Activated T-cell treated with anti-CD3 and anti-CD28 coated beads, Interleukin-2, amount 50 U/mL, for 24 hours (primary cell): ENCODE measurements at regions not wholly inside any gene's neighbourhood (a gene's known extent, or its start where the extent isn't known, plus 50 kb on each side); places are given as distances from the start of the nearest gene placed in this dataset.

Experiments used
- DNase-seq: peaks from one replicate; pipeline ENCODE4 v3.0.0-alpha.2; 2020
- H3K27ac Mint-ChIP-seq: 2 replicates; pipeline ENCODE4 v1.8.0; 2020; ENCODE audit warnings: mild to moderate bottlenecking, mixed read lengths
- H3K27me3 Mint-ChIP-seq: 2 replicates; pipeline ENCODE4 v1.8.0; 2020; ENCODE audit warnings: mixed read lengths
- H3K36me3 Mint-ChIP-seq: 2 replicates; pipeline ENCODE4 v1.8.0; 2020; ENCODE audit warnings: low read depth, mixed read lengths
- H3K4me1 Mint-ChIP-seq: 2 replicates; pipeline ENCODE4 v1.8.0; 2020; ENCODE audit warnings: low read depth, mixed read lengths
- H3K4me3 Mint-ChIP-seq: 2 replicates; pipeline ENCODE4 v1.8.0; 2020; ENCODE audit warnings: mild to moderate bottlenecking, moderate library complexity, mixed read lengths
- H3K9me3 Mint-ChIP-seq: 2 replicates; pipeline ENCODE4 v1.8.0; 2020; ENCODE audit warnings: mixed read lengths

DNA sequence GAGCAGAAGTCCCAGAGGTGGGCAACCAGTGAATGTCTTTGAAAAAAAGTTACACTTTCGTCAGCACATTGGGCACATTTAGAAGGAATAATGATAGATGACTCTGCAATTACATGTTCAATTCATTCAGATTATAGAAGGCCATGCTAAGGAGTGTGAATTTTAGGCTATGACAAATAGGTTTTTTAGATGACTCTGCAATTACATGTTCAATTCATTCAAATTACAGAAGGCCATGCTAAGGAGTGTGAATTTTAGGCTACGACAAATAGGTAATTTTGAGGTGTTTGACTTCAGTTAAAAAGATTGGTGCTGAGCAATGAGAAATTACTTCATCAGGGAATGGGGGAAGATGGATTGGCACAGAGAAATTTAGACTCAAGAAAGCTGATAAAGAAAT is 744.9 kb upstream of the MMS22L start:
- Mint-ChIP-seq H3K9me3 (peaks cover 6% of the 10 kb centered on the region), H3K27ac (no peak overlapping the region), H3K4me3 (no peak overlapping the region), H3K36me3 (no peaks in the 10 kb centered on the region), H3K27me3 (no peaks in the 10 kb centered on the region), H3K4me1 (no peaks in the 10 kb centered on the region)
- DNase-seq, result no peak

DNA sequence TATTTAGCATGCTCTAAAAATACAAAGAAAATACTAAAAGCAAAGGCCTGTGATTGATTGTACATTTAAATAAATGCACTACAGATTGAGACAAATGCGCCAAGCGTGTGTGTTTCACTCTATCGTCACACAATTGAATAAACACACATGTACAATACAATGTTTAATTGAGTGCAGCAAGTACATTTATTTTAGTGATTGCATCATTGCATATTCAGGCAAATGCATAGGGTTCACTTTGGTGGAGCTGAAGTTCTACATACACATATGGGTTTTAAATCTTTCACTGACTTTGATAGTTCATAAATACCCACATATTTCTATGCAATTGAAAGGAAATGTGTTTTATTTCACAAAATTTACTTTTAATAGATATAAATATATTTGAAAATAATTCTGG is 750.6 kb upstream of the MMS22L start:
- Mint-ChIP-seq H3K9me3 (no peaks in the 10 kb centered on the region), H3K27ac (no peak overlapping the region), H3K4me3 (no peak overlapping the region), H3K4me1 (no peaks in the 10 kb centered on the region), H3K36me3 (no peaks in the 10 kb centered on the region), H3K27me3 (no peaks in the 10 kb centered on the region)
- no peak for DNase-seq

DNA sequence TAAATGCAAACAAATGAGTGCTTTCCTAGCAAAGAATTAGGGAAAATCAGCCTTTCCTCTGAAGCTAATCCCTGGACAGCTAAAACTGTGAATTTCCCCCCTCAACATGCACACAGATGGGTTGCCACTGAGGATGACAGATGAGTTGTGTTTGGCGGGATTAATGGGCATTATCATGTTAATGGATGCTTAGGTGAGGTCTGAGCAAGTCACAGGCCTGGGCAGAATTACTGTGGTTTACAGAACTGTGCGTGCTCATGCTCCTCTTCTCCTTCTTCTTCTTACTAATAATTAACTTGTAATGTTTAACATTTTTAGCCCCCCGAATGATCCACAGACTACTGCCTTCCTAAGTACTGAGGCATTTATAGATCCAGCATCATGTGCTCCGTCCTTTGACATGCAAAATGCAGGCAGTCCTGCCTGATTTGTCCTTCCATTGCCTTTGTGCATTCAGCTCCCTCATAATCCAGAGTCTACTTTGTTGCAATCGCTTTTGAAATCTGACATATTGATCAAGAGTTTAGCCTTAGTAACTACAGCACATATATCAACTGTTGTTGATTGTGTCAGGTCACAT is 753.4 kb upstream of the MMS22L start:
- H3K36me3 Mint-ChIP-seq, result no peaks in the 10 kb centered on the region
- H3K4me1 Mint-ChIP-seq, result no peaks in the 10 kb centered on the region
- H3K27ac Mint-ChIP-seq, result no peak overlapping the region
- DNase-seq, result no peak
- no peak overlapping the region for H3K4me3 Mint-ChIP-seq
- no peaks in the 10 kb centered on the region for H3K27me3 Mint-ChIP-seq
- no peaks in the 10 kb centered on the region for H3K9me3 Mint-ChIP-seq

DNA sequence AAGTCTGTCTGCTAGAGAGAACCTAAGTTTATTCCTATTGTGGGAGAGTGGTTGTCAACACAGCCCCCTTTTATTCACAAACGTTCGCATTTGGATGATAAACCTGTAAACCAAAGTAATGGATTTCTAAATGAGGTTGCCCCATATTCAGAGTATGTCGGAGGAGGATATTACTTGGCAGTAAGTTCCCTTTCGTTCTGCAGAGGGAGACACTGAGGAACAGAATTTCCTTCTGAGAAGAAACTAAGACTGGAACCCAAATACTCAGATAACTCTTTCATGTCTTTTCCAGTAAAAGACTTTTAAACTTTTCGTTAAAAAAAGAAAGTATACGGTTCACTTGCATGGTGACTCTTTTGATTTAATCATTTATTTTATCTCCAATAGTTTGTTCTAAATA is 754.6 kb upstream of the MMS22L start:
- DNase-seq, result no peak
- H3K9me3 Mint-ChIP-seq, result no peaks in the 10 kb centered on the region
- no peak overlapping the region for H3K4me3 Mint-ChIP-seq
- H3K27me3 Mint-ChIP-seq, result no peaks in the 10 kb centered on the region
- H3K4me1 Mint-ChIP-seq, result no peaks in the 10 kb centered on the region
- no peaks in the 10 kb centered on the region for H3K36me3 Mint-ChIP-seq
- no peak overlapping the region for H3K27ac Mint-ChIP-seq

DNA sequence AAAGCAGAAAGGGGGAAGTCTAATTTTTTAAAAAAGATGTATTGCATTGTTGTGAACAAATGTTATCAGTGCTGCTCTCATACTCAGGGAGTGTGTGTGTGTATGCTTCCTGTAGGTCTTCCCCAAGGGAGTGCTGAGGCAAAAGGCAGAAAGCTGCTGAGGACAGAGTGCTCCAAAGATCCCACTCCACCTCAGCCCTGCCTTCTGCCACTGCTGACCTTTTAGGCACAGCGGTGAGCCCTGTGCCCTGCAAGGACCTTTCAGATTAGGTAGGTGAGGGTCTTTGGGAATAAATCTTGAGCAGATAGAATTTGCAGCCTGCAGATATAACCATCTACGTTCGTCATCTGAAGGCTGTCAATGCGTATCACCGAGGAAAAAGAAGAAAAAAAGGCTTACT is 756.4 kb upstream of the MMS22L start:
- Mint-ChIP-seq H3K4me1 (no peaks in the 10 kb centered on the region), H3K4me3 (no peak overlapping the region), H3K27ac (no peak overlapping the region), H3K36me3 (no peaks in the 10 kb centered on the region), H3K9me3 (no peaks in the 10 kb centered on the region), H3K27me3 (no peaks in the 10 kb centered on the region)
- no peak for DNase-seq

DNA sequence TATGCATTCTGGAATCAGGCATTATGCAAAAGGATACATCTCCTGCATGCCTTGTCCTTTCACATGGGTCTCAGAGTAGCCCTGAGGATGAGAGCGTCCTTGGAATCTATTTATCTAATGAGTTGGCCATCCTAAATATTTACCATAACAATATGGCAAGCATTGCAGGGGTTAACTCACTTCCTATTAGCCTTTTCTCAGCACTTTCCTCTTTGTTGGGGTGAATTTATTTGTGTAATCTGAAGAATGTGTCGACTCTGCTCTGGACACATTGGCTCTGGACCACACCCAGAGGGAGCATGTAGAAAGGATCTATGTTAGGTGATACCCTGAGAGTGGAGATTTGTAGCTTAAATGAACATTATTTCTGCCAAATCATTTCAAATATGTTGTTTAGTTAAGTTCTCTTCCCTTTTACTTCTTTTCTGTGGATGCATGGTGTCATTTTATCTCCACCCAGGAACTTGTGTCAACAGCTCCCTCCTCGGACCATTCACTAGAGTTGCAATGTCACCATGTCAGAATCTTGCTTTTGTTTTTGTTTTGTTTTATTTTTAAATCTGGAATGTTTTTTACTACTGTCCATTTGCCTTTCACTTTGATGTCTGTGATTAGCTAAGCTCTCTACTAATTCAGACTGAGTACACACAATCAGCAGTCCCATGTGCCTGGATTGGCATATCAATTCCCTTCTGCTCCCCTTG is 757.0 kb upstream of the MMS22L start:
- Mint-ChIP-seq H3K36me3 (no peaks in the 10 kb centered on the region), H3K9me3 (no peaks in the 10 kb centered on the region), H3K4me3 (no peak overlapping the region), H3K27ac (no peak overlapping the region), H3K27me3 (no peaks in the 10 kb centered on the region), H3K4me1 (no peaks in the 10 kb centered on the region)
- no peak for DNase-seq

DNA sequence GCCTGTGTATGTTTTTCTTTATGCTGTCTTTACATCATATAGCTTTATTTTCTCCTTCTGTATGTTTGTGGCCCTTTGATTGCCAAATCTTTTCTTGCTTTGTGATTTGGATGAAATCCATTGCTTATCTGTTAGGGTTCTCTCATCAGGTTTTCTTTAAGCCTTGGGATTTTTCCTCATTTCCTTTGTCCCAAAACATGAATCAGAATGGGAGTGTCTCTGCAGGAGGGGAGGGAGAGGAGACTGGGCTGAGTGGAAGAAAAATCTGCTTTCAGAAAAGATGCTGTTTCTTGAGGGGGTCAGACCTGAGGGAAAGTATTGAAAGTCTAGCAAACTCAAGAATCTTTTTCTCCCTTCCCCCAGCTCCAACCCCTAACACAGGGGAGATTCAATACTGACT is 758.0 kb upstream of the MMS22L start:
- Mint-ChIP-seq H3K36me3 (no peaks in the 10 kb centered on the region), H3K4me1 (no peaks in the 10 kb centered on the region), H3K9me3 (no peaks in the 10 kb centered on the region), H3K27me3 (no peaks in the 10 kb centered on the region), H3K4me3 (no peak overlapping the region), H3K27ac (no peak overlapping the region)
- DNase-seq, result no peak

DNA sequence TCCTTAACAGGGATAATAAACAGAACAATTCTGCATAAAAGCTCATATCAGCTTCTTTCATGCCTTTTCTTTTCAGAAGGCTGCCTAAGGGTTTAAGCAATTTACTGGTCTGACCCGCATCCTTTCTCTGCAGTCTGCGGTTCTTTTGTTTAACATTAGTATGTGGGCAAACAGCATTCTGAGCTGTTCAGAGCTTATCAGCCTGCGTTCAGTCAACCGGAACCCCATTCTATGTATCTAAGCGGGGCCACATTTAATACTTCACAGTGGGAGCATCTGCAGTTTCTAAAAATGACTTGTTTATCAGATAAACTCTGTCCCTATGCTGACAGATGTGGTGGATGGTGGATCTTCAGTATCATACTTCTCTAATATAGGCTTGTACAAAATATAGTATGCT is 758.9 kb upstream of the MMS22L start:
- no peaks in the 10 kb centered on the region for H3K36me3 Mint-ChIP-seq
- no peak overlapping the region for H3K4me3 Mint-ChIP-seq
- no peak for DNase-seq
- H3K9me3 Mint-ChIP-seq, result no peaks in the 10 kb centered on the region
- H3K27ac Mint-ChIP-seq, result no peak overlapping the region
- no peaks in the 10 kb centered on the region for H3K4me1 Mint-ChIP-seq
- no peaks in the 10 kb centered on the region for H3K27me3 Mint-ChIP-seq

DNA sequence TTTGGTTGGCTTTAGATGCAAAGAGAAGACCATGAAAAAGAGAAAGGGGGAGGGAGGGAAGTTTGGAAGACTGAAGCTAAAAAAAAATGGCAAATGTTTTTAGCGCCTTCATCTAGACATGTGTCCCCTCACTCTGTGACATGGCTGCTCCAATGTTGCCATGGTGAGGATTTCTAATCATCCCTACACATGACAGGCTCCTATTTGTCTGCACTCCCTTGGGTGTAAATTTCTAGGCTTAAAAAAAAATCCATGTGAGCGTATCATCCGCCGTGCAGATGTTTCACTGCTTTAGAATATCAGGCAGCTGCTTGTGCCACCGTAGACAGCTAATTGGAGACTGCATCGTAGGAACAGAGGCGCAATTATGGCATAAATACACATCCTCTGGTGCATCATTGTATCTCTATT is 761.1 kb upstream of the MMS22L start:
- H3K27ac Mint-ChIP-seq, result no peak overlapping the region
- no peaks in the 10 kb centered on the region for H3K27me3 Mint-ChIP-seq
- DNase-seq, result no peak
- no peak overlapping the region for H3K4me3 Mint-ChIP-seq
- no peaks in the 10 kb centered on the region for H3K36me3 Mint-ChIP-seq
- H3K9me3 Mint-ChIP-seq, result no peaks in the 10 kb centered on the region
- no peaks in the 10 kb centered on the region for H3K4me1 Mint-ChIP-seq

DNA sequence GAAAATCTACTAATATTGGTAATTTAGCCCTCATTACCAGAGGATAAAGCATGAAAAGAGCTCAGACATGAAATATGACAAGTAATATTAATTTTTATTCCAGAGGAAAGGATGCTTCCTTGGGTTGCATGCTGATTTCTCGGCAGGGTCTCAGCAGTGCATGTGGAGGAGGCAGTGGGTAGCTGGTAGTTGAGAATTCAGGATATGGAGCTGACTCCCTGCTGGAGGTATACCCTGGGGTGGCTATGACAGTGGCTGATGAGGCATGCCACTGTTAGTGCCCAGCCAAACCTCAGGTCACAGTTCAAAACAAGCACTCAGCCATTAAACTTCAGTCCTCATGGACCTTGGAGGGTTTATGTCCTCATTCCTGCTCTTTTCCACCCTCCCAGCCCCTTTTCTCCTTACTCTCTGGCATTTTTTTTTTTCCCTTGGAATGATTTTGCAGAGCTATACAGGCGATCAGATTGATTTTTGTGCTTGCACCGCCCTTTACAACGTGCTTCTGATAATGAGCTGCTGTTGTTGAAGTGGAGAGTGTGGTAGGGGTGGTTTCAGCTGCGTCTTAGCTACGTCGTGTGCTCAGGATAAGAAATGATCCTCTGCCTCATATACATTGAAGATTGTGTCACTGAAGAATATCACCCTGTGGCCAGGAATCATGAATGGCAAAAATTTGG is 761.9 kb upstream of the MMS22L start:
- Mint-ChIP-seq H3K27ac (no peak overlapping the region), H3K9me3 (no peaks in the 10 kb centered on the region), H3K4me3 (no peak overlapping the region), H3K4me1 (no peaks in the 10 kb centered on the region), H3K36me3 (no peaks in the 10 kb centered on the region), H3K27me3 (no peaks in the 10 kb centered on the region)
- no peak for DNase-seq

DNA sequence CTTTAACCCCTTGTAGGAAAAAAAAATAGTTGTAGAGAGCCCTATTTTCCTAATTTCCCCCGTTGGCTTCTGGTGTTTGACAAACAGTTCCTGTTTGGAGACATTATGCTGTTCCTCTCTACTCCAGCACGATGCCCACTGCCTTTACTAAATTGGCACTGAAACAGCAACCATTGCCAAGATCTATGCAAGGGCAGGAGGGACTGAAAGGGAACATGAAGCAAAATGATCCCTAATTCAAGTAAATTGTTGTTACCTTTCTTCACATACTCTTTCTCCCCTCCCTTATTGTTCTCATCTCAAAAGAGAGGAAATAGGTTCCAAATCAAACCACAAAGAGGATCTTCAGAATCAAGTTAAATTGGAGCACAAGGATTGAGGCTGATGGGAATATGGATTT is 764.1 kb upstream of the MMS22L start:
- Mint-ChIP-seq H3K9me3 (no peaks in the 10 kb centered on the region), H3K36me3 (no peaks in the 10 kb centered on the region), H3K4me1 (no peaks in the 10 kb centered on the region), H3K27me3 (no peaks in the 10 kb centered on the region), H3K4me3 (no peak overlapping the region), H3K27ac (no peak overlapping the region)
- DNase-seq, result no peak

DNA sequence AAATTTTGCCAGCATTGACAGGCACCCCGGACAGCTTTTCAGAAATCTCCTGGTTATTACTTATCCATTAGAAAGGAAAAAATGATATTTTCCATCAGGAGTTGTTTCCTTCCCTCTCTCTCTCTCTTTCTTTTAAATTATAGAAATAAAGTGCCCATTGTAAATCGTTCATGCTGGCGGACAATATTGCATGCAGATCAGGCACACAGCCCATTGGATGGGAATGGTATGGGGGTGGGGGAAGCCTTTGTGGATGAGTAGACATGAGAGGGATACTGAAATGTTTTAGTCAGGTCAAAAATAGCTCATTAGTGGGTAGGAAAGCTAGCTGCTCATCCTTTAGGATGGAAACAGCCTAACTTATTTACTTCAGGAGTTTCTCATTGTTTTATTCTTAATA is 764.9 kb upstream of the MMS22L start:
- H3K4me1 Mint-ChIP-seq, result no peaks in the 10 kb centered on the region
- H3K9me3 Mint-ChIP-seq, result no peaks in the 10 kb centered on the region
- no peak for DNase-seq
- H3K36me3 Mint-ChIP-seq, result no peaks in the 10 kb centered on the region
- no peaks in the 10 kb centered on the region for H3K27me3 Mint-ChIP-seq
- H3K4me3 Mint-ChIP-seq, result no peak overlapping the region
- H3K27ac Mint-ChIP-seq, result no peak overlapping the region

DNA sequence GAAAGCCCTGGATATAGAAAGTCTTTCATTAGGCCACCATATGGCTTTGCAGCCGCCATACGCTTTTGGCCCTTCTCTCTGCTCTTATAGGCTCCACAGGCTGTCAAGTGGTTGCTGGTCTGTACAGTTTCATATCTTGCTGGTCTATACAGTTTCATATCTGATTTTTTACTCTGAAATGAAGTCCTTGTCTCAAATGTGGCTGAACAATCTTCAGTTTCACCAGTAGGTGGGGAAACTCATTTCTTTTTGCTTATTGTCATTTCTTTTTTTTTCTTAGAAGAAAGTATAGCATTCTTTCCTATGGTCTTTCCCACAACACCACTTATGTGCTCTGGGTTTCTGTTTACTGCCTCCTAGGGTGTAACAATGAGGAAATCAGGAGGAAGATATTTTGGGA is 771.4 kb upstream of the MMS22L start:
- H3K4me3 Mint-ChIP-seq, result no peak overlapping the region
- no peak for DNase-seq
- H3K27ac Mint-ChIP-seq, result no peak overlapping the region
- no peaks in the 10 kb centered on the region for H3K36me3 Mint-ChIP-seq
- H3K4me1 Mint-ChIP-seq, result no peaks in the 10 kb centered on the region
- H3K9me3 Mint-ChIP-seq, result no peaks in the 10 kb centered on the region
- H3K27me3 Mint-ChIP-seq, result no peaks in the 10 kb centered on the region

DNA sequence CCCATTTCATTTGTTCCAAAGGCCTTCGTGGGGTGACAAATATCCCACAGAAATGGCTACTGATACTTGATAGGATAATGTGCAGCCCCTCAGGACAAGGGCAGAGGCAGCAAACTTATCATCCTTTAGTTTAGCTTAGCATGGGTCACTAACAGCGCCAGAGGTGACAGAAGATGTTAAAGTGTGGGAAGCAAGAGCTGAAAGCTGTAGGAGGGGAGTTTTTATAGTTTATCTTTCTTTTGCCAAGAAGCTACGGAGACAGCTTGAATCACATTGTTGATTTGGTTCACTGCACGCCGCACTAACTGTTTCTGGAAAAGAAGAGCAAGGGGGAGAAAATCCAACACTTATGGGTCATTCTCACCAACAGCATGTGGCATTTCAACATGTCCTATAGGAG is 773.9 kb upstream of the MMS22L start:
- Mint-ChIP-seq H3K36me3 (no peaks in the 10 kb centered on the region), H3K9me3 (no peaks in the 10 kb centered on the region), H3K4me1 (no peaks in the 10 kb centered on the region), H3K4me3 (no peak overlapping the region), H3K27ac (no peak overlapping the region), H3K27me3 (no peaks in the 10 kb centered on the region)
- no peak for DNase-seq

DNA sequence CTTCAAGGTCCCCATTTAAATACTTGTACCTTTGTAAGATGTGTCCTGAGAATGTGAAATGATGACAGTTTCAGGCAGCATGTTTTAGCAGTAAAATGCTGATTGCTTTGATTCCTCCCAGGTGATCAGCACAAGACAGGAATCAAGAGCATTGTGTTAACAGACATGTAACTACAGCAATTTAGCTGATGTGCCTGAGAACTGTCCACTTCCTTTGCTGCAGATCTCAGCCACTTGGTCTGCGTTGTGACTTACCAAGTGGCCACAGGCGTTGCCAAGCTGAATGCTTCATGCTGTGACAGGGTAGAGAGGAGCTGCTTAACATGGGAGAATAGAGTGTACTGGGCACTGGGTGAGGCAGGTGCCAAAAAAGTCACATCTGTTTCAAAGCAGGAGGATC is 767.0 kb upstream of the POU3F2 start:
- H3K9me3 Mint-ChIP-seq, result no peaks in the 10 kb centered on the region
- no peaks in the 10 kb centered on the region for H3K36me3 Mint-ChIP-seq
- no peak overlapping the region for H3K4me3 Mint-ChIP-seq
- H3K27ac Mint-ChIP-seq, result no peak overlapping the region
- no peak for DNase-seq
- no peaks in the 10 kb centered on the region for H3K4me1 Mint-ChIP-seq
- H3K27me3 Mint-ChIP-seq, result no peaks in the 10 kb centered on the region
